ENCODE measurements at regions not wholly inside any gene's neighbourhood (a gene's known extent, or its start where the extent isn't known, plus 50 kb on each side); places are given as distances from the start of the nearest gene placed in this dataset.
"Not testable (repeated sequence)": the region's sequence is repeated elsewhere in the genome, so short reads cannot be mapped to it uniquely, and the experiment has no call there.

- no peak overlapping the region for H3K27ac ChIP-seq
- DNase-seq = no peak
- H3K36me3 ChIP-seq = no peaks in the 10 kb centered on the region
- TF ChIP-seq CTCF (IDR thresholded peaks at IDR 0.05) (no peak), POLR2A (IDR thresholded peaks at IDR 0.05) (no peak), EP300 (IDR thresholded peaks at IDR 0.05) (no peak)
- no peaks in the 10 kb centered on the region for H3K27me3 ChIP-seq
- H3K4me3 ChIP-seq = no peak overlapping the region
- H3K9me3 ChIP-seq = no peaks in the 10 kb centered on the region
- intact Hi-C loops (cut with DNase I) = no loop called here
- WGBS, 3 donors = 60 to 76% (median 72%) methylated on average over 2 of the region's 2 CpGs
- no peaks in the 10 kb centered on the region for H3K4me1 ChIP-seq (ENCODE audit: insufficient read depth)
Observed at GRCh38 chr4:111330786-111331185, 707.9 kb upstream of the PITX2 start.

DNA sequence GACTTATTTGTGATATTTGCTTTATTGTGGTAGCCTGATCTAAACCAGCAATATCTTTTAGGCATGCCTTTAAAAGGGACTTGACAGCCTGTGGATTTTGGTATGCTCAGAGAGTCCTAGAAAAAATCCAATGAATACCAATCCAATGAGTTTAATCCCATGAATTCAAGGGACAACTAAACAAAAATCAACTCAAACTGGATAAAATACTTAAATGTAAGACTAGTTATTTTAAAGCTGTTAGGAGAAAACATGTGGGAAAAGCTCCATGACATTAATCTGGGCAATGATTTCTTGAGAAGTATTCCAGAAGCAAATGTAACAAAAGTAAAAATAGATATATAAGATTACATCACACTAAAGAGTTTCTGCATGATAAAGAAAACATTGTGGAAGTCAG lies 711.5 kb upstream of the PITX2 start:
- DNase-seq = no peak
- H3K36me3 ChIP-seq = no peaks in the 10 kb centered on the region
- H3K4me1 ChIP-seq (ENCODE audit: insufficient read depth) = no peaks in the 10 kb centered on the region
- TF ChIP-seq EP300 (IDR thresholded peaks at IDR 0.05) = no peak
- no peak for TF ChIP-seq CTCF (IDR thresholded peaks at IDR 0.05)
- TF ChIP-seq POLR2A (IDR thresholded peaks at IDR 0.05) = no peak
- intact Hi-C loops (cut with DNase I) = no loop called here
- no peaks in the 10 kb centered on the region for H3K9me3 ChIP-seq
- no peak overlapping the region for H3K27ac ChIP-seq
- no peak overlapping the region for H3K4me3 ChIP-seq
- no peaks in the 10 kb centered on the region for H3K27me3 ChIP-seq

GRCh38 chr4:111337186-111337876 lies 714.5 kb upstream of the PITX2 start:
- WGBS, 3 donors = 74 to 83% (median 81%) methylated on average over 18 of the region's 18 CpGs
- intact Hi-C loops (cut with DNase I); H3K36me3 ChIP-seq; H3K27me3 ChIP-seq; H3K4me3 ChIP-seq; DNase-seq; H3K4me1 ChIP-seq (ENCODE audit: insufficient read depth); H3K27ac ChIP-seq; H3K9me3 ChIP-seq: not testable (repeated sequence)

GRCh38 chr4:111359602-111360001 lies 736.7 kb upstream of the PITX2 start:
- WGBS, 3 donors = 82 to 90% (median 85%) methylated on average over 2 of the region's 2 CpGs
- H3K27ac ChIP-seq = no peak overlapping the region
- intact Hi-C loops (cut with DNase I) = no loop called here
- TF ChIP-seq POLR2A (IDR thresholded peaks at IDR 0.05) (no peak), CTCF (IDR thresholded peaks at IDR 0.05) (no peak)
- H3K27me3 ChIP-seq = no peaks in the 10 kb centered on the region
- no peak for DNase-seq
- no peaks in the 10 kb centered on the region for H3K36me3 ChIP-seq
- H3K9me3 ChIP-seq = no peaks in the 10 kb centered on the region
- H3K4me3 ChIP-seq = no peak overlapping the region
- no peaks in the 10 kb centered on the region for H3K4me1 ChIP-seq (ENCODE audit: insufficient read depth)

- H3K27me3 ChIP-seq = no peaks in the 10 kb centered on the region
- 73 to 87% (median 78%) methylated on average over 1 of the region's 1 CpG for WGBS, 3 donors
- intact Hi-C loops (cut with DNase I) = no loop called here
- no peaks in the 10 kb centered on the region for H3K4me1 ChIP-seq (ENCODE audit: insufficient read depth)
- no peak overlapping the region for H3K4me3 ChIP-seq
- H3K36me3 ChIP-seq = no peaks in the 10 kb centered on the region
- no peak overlapping the region for H3K27ac ChIP-seq
- no peak for DNase-seq
- H3K9me3 ChIP-seq = no peaks in the 10 kb centered on the region
- TF ChIP-seq CTCF (IDR thresholded peaks at IDR 0.05) (no peak), POLR2A (IDR thresholded peaks at IDR 0.05) (no peak), EP300 (IDR thresholded peaks at IDR 0.05) (no peak)
Observed at GRCh38 chr4:111360906-111361305, 738.0 kb upstream of the PITX2 start.
